AG10803 (cell line): ENCODE measurements at regions not wholly inside any gene's neighbourhood (a gene's known extent, or its start where the extent isn't known, plus 50 kb on each side); places are given as distances from the start of the nearest gene placed in this dataset.

Source experiments
- DNase-seq: peaks from one replicate; pipeline ENCODE4 v3.0.0; 2010; ENCODE audit warnings: low read depth
- H3K4me3 ChIP-seq: 2 replicates; pipeline ENCODE4 v1.5.1; 2011; ENCODE audit warnings: mild to moderate bottlenecking, low read length, control low read depth
- CTCF ChIP-seq: conservative IDR thresholded peaks from 2 replicates; pipeline ENCODE4 v1.5.1; 2011; ENCODE audit warnings: mild to moderate bottlenecking, low read length, control low read depth, inconsistent platforms

GRCh38 chr10:120138689-120139088 is 246.2 kb downstream of the SEC23IP start:
- no peak for DNase-seq
- H3K4me3 ChIP-seq = no peak overlapping the region
- TF ChIP-seq CTCF = no peak

- no peak for TF ChIP-seq CTCF
- no peak for DNase-seq
Measured at GRCh38 chr10:120145107-120145506, 252.6 kb downstream of the SEC23IP start.

GRCh38 chr10:120156614-120157274 is 264.2 kb downstream of the SEC23IP start:
- no peak for TF ChIP-seq CTCF
- H3K4me3 ChIP-seq = no peak overlapping the region
- no peak for DNase-seq

More at GRCh38 chr10:120145107-120145506, 252.6 kb downstream of the SEC23IP start:
- H3K4me3 ChIP-seq = no peak overlapping the region

GRCh38 chr10:120161111-120161510 is 268.6 kb downstream of the SEC23IP start:
- DNase-seq = no peak
- no peak overlapping the region for H3K4me3 ChIP-seq
- no peak for TF ChIP-seq CTCF

GRCh38 chr10:120162471-120162870 is 269.9 kb downstream of the SEC23IP start:
- TF ChIP-seq CTCF = no peak
- DNase-seq = no peak
- H3K4me3 ChIP-seq = no peak overlapping the region

GRCh38 chr10:120172356-120172755 is 279.8 kb downstream of the SEC23IP start:
- H3K4me3 ChIP-seq = no peak overlapping the region
- DNase-seq = peak; percentile 4
- TF ChIP-seq CTCF = no peak

- no peak for TF ChIP-seq CTCF
- no peak for DNase-seq
- H3K4me3 ChIP-seq = no peak overlapping the region
Measured at GRCh38 chr10:120174491-120174890, 282.0 kb downstream of the SEC23IP start.
